ENCODE measurements at regions not wholly inside any gene's neighbourhood (a gene's known extent, or its start where the extent isn't known, plus 50 kb on each side); places are given as distances from the start of the nearest gene placed in this dataset.

DNA sequence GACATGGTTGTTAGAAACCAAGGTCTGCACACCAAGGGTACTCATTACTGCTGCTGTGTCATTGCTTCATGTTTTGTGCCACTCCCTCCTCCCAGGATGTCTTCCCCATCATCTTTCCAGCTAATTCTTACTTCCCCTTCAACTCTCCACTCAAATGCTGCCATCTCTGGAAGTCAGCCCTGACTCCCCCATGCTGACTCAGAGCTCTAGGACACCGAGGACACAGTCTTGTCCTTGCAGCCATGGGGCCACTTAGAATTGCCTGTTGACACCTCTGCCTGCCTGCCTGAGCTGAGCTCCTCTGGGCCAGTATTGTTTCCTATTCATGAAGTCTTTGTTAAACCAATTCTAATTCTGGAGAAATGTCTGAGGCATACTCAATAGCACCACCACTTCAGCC lies 100.2 kb downstream of the GYPC start:
- Histone ChIP-seq H3K4me3 (no peak overlapping the region), H4K20me1 (replicated peaks; ENCODE audit: insufficient read depth) (no peaks in the 10 kb centered on the region), H3K36me3 (ENCODE audit: insufficient read depth) (no peaks in the 10 kb centered on the region; the same call in 1 of the 2 replicates), H3K79me2 (replicated peaks; ENCODE audit: insufficient read depth) (no peaks in the 10 kb centered on the region), H3K9me2 (ENCODE audit: insufficient read depth) (no peaks in the 10 kb centered on the region), H3K27me3 (ENCODE audit: insufficient read depth) (no peaks in the 10 kb centered on the region), H2AFZ (no peak overlapping the region), H3K4me1 (ENCODE audit: insufficient read depth) (peaks cover 11% of the 10 kb centered on the region; the same call in 1 of the 2 replicates), H3K27ac (ENCODE audit: low read depth) (no peak overlapping the region), H3F3A (replicated peaks; ENCODE audit: low read depth) (no peaks in the 10 kb centered on the region), H3K4me2 (no peak overlapping the region)
- Mint-ChIP-seq H3K27me3 (ENCODE audit: insufficient read depth, low read depth, poor library complexity) (peaks cover 2% of the 10 kb centered on the region), H3K4me3 (no peak overlapping the region), H3K4me1 (peaks cover 16% of the 10 kb centered on the region), H3K27ac (no peak overlapping the region), H3K9me3 (peaks cover 9% of the 10 kb centered on the region), H3K36me3 (ENCODE audit: low read depth) (peaks cover 9% of the 10 kb centered on the region)
- TF ChIP-seq CREB1 (CRISPR knock-in tag; IDR thresholded peaks at IDR 0.05; ENCODE audit: low read depth) (no peak), JUNB (IDR thresholded peaks at IDR 0.05; ENCODE audit: unreplicated experiment) (no peak), EZH2phosphoT487 (IDR thresholded peaks at IDR 0.05; ENCODE audit: unreplicated experiment) (no peak), NANOG (IDR thresholded peaks at IDR 0.05; ENCODE audit: borderline replicate concordance) (no peak), EZH2 (IDR thresholded peaks at IDR 0.05; ENCODE audit: low read depth, unreplicated experiment) (no peak), ZNF331 (CRISPR knock-in tag; IDR thresholded peaks at IDR 0.05; ENCODE audit: low read depth) (no peak), STAT1 (IDR thresholded peaks at IDR 0.05; ENCODE audit: unreplicated experiment) (no peak), POLR2AphosphoS5 (IDR thresholded peaks at IDR 0.05; ENCODE audit: low read depth) (no peak)
- TF ChIP-seq, protein P1, sequence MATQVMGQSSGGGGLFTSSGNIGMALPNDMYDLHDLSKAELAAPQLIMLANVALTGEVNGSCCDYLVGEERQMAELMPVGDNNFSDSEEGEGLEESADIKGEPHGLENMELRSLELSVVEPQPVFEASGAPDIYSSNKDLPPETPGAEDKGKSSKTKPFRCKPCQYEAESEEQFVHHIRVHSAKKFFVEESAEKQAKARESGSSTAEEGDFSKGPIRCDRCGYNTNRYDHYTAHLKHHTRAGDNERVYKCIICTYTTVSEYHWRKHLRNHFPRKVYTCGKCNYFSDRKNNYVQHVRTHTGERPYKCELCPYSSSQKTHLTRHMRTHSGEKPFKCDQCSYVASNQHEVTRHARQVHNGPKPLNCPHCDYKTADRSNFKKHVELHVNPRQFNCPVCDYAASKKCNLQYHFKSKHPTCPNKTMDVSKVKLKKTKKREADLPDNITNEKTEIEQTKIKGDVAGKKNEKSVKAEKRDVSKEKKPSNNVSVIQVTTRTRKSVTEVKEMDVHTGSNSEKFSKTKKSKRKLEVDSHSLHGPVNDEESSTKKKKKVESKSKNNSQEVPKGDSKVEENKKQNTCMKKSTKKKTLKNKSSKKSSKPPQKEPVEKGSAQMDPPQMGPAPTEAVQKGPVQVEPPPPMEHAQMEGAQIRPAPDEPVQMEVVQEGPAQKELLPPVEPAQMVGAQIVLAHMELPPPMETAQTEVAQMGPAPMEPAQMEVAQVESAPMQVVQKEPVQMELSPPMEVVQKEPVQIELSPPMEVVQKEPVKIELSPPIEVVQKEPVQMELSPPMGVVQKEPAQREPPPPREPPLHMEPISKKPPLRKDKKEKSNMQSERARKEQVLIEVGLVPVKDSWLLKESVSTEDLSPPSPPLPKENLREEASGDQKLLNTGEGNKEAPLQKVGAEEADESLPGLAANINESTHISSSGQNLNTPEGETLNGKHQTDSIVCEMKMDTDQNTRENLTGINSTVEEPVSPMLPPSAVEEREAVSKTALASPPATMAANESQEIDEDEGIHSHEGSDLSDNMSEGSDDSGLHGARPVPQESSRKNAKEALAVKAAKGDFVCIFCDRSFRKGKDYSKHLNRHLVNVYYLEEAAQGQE (IDR thresholded peaks at IDR 0.05; ENCODE audit: unreplicated experiment), result no peak
- TF ChIP-seq, protein P2, sequence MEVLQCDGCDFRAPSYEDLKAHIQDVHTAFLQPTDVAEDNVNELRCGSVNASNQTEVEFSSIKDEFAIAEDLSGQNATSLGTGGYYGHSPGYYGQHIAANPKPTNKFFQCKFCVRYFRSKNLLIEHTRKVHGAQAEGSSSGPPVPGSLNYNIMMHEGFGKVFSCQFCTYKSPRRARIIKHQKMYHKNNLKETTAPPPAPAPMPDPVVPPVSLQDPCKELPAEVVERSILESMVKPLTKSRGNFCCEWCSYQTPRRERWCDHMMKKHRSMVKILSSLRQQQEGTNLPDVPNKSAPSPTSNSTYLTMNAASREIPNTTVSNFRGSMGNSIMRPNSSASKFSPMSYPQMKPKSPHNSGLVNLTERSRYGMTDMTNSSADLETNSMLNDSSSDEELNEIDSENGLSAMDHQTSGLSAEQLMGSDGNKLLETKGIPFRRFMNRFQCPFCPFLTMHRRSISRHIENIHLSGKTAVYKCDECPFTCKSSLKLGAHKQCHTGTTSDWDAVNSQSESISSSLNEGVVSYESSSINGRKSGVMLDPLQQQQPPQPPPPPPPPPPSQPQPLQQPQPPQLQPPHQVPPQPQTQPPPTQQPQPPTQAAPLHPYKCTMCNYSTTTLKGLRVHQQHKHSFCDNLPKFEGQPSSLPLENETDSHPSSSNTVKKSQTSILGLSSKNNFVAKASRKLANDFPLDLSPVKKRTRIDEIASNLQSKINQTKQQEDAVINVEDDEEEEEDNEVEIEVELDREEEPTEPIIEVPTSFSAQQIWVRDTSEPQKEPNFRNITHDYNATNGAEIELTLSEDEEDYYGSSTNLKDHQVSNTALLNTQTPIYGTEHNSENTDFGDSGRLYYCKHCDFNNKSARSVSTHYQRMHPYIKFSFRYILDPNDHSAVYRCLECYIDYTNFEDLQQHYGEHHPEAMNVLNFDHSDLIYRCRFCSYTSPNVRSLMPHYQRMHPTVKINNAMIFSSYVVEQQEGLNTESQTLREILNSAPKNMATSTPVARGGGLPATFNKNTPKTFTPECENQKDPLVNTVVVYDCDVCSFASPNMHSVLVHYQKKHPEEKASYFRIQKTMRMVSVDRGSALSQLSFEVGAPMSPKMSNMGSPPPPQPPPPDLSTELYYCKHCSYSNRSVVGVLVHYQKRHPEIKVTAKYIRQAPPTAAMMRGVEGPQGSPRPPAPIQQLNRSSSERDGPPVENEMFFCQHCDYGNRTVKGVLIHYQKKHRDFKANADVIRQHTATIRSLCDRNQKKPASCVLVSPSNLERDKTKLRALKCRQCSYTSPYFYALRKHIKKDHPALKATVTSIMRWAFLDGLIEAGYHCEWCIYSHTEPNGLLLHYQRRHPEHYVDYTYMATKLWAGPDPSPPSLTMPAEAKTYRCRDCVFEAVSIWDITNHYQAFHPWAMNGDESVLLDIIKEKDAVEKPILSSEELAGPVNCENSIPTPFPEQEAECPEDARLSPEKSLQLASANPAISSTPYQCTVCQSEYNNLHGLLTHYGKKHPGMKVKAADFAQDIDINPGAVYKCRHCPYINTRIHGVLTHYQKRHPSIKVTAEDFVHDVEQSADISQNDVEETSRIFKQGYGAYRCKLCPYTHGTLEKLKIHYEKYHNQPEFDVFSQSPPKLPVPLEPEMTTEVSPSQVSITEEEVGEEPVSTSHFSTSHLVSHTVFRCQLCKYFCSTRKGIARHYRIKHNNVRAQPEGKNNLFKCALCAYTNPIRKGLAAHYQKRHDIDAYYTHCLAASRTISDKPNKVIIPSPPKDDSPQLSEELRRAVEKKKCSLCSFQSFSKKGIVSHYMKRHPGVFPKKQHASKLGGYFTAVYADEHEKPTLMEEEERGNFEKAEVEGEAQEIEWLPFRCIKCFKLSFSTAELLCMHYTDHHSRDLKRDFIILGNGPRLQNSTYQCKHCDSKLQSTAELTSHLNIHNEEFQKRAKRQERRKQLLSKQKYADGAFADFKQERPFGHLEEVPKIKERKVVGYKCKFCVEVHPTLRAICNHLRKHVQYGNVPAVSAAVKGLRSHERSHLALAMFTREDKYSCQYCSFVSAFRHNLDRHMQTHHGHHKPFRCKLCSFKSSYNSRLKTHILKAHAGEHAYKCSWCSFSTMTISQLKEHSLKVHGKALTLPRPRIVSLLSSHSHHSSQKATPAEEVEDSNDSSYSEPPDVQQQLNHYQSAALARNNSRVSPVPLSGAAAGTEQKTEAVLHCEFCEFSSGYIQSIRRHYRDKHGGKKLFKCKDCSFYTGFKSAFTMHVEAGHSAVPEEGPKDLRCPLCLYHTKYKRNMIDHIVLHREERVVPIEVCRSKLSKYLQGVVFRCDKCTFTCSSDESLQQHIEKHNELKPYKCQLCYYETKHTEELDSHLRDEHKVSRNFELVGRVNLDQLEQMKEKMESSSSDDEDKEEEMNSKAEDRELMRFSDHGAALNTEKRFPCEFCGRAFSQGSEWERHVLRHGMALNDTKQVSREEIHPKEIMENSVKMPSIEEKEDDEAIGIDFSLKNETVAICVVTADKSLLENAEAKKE (CRISPR knock-in tag; IDR thresholded peaks at IDR 0.05), result no peak
- DNase-seq (ENCODE audit: low spot score) (no peak), ATAC-seq (no peak)
